Memory B cell (primary cell): ENCODE measurements at regions not wholly inside any gene's neighbourhood (a gene's known extent, or its start where the extent isn't known, plus 50 kb on each side); places are given as distances from the start of the nearest gene placed in this dataset.

ENCODE experiments used
- ATAC-seq: fragments of 150-1000 bp; cut with Tn5 transposase; 2 replicates; pipeline ENCODE4 v1.10.0; 2021; ENCODE audit warnings: low read depth, mild to moderate bottlenecking, moderate library complexity
- DNase-seq, 2 donors: peaks; one replicate each; pipeline ENCODE4 v3.0.0; 2022; ENCODE audit warnings: low spot score in 2 of 2
- H3K27ac Mint-ChIP-seq: one replicate; pipeline ENCODE4 v1.8.0; 2022; ENCODE audit warnings: mild to moderate bottlenecking, moderate library complexity, mixed read lengths
- H3K27me3 Mint-ChIP-seq: one replicate; pipeline ENCODE4 v1.8.0; 2022; ENCODE audit warnings: mixed read lengths
- H3K36me3 Mint-ChIP-seq: one replicate; pipeline ENCODE4 v1.8.0; 2022; ENCODE audit warnings: mild to moderate bottlenecking, mixed read lengths
- H3K4me1 Mint-ChIP-seq: one replicate; pipeline ENCODE4 v1.8.0; 2022; ENCODE audit warnings: mixed read lengths
- H3K4me3 Mint-ChIP-seq: one replicate; pipeline ENCODE4 v1.8.0; 2022; ENCODE audit warnings: mild to moderate bottlenecking, moderate library complexity, mixed read lengths
- H3K9me3 Mint-ChIP-seq: one replicate; pipeline ENCODE4 v1.8.0; 2022; ENCODE audit warnings: mixed read lengths

- Mint-ChIP-seq H3K36me3 (peaks cover 10% of the 10 kb centered on the region), H3K27ac (no peak overlapping the region), H3K27me3 (no peaks in the 10 kb centered on the region), H3K9me3 (peaks cover 8% of the 10 kb centered on the region), H3K4me3 (no peak overlapping the region), H3K4me1 (peaks cover 22% of the 10 kb centered on the region)
- no peak for DNase-seq
- ATAC-seq, result no peak
Measured at GRCh38 chr12:47297993-47298392, 218.2 kb upstream of the AMIGO2 start.

DNA sequence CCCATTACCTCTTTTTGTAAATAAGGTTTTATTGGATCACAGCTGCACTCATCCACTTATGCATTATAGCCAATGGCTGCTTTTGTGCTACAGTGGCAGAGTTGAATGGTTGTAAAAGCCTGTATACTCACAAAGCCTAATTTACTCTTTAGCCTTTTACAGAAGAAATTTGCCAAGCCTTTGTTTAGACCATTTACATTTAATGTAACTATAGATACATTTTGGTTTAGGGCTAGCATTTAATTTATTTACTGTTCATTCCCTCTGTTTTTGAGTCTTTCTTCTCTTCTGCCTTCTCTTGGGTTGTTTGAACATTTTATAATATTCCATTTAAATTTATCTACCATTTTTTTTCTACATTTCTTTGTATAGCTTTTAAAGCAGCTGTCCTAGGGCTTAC lies 217.1 kb upstream of the AMIGO2 start:
- H3K4me3 Mint-ChIP-seq, result no peak overlapping the region
- ATAC-seq (no peak), DNase-seq (no peak)
- peaks cover 9% of the 10 kb centered on the region for H3K36me3 Mint-ChIP-seq
- peaks cover 8% of the 10 kb centered on the region for H3K9me3 Mint-ChIP-seq
- no peaks in the 10 kb centered on the region for H3K27me3 Mint-ChIP-seq
- no peak overlapping the region for H3K27ac Mint-ChIP-seq
- peaks cover 10% of the 10 kb centered on the region for H3K4me1 Mint-ChIP-seq

DNA sequence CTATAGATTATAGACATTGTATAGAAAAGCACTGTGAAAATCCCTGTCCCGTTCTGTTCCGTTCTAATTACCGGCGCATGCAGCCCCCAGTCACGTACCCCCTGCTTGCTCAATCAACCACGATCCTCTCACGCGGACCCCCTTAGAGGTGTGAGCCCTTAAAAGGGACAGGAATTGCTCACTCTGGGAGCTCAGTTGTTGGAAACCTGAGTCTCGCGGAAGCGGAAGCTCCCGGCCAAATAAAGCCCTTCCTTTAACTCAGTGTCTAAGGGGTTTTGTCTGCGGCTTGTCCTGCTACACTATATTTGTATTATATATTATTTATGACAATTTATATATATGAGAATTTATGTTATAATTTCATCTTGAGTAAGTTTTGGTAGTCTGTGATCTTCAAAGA lies 213.6 kb upstream of the AMIGO2 start:
- Mint-ChIP-seq H3K27ac (no peak overlapping the region), H3K4me1 (peaks cover 2% of the 10 kb centered on the region), H3K9me3 (peaks cover 4% of the 10 kb centered on the region), H3K36me3 (peaks cover 2% of the 10 kb centered on the region), H3K4me3 (peak overlapping the region; percentile 14), H3K27me3 (no peaks in the 10 kb centered on the region)
- DNase-seq (no peak), ATAC-seq (no peak)

DNA sequence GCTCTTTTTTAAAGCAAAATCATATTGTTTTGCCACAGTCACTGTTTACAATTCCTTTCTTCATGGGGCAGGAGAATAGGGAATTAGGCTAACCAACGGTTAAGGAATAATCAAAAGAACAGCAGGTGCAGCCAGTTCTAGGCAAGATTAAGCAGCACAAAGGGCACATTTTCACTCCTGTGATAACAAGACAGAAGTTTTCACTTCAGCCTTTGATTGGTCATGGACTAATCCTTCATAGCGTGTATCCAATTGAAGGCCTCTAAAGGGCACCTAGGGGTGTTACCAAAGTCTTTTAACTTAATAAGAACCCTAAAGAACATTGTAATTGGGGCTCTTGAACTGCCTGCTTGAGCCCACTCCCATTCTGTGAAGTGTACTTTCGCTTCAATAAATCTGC lies 206.9 kb upstream of the AMIGO2 start:
- H3K27me3 Mint-ChIP-seq, result no peaks in the 10 kb centered on the region
- no peak for ATAC-seq
- DNase-seq, result no peak
- peaks cover 2% of the 10 kb centered on the region for H3K9me3 Mint-ChIP-seq
- H3K27ac Mint-ChIP-seq, result no peak overlapping the region
- no peaks in the 10 kb centered on the region for H3K36me3 Mint-ChIP-seq
- no peak overlapping the region for H3K4me3 Mint-ChIP-seq
- H3K4me1 Mint-ChIP-seq, result peaks cover 6% of the 10 kb centered on the region
